Kidney (tissue), 13 donors: ENCODE measurements at regions not wholly inside any gene's neighbourhood (a gene's known extent, or its start where the extent isn't known, plus 50 kb on each side); places are given as distances from the start of the nearest gene placed in this dataset.

ENCODE experiments used
- DNase-seq, 5 donors: peaks; one replicate each; pipeline ENCODE4 v3.0.0-alpha.2; 2013 to 2020
- FAIRE-seq: peaks from 2 replicates; lab custom pipeline; 2012; peaks lifted over from hg19 to GRCh38; lab: Jason Lieb, UNC
- H3K27ac ChIP-seq, 2 donors: one replicate each; pipeline ENCODE4 v1.7.0; 2013; ENCODE audit warnings: low read depth in 2 of 2, low read length in 2 of 2, inconsistent platforms in 1 of 2
- H3K27me3 ChIP-seq: one replicate; pipeline ENCODE4 v1.7.1; 2013; ENCODE audit warnings: low read length, inconsistent platforms; ENCODE audit not compliant: control insufficient read depth, insufficient read depth
- H3K36me3 ChIP-seq, 3 donors: one replicate each; pipeline versions ENCODE4 v1.7.0 to v1.7.1; 2013; ENCODE audit warnings: low read length in 3 of 3, control low read depth in 1 of 3, inconsistent platforms in 1 of 3; ENCODE audit not compliant: insufficient read depth in 3 of 3, control insufficient read depth in 2 of 3
- H3K4me1 ChIP-seq, 3 donors: one replicate each; pipeline versions ENCODE4 v1.7.0 to v1.7.1; 2013; ENCODE audit warnings: low read length in 3 of 3, inconsistent platforms in 1 of 3, low read depth in 1 of 3; ENCODE audit not compliant: control insufficient read depth in 2 of 3, insufficient read depth in 2 of 3
- H3K4me3 ChIP-seq, 3 donors: one replicate each; pipeline versions ENCODE4 v1.7.0 to v1.8.1; 2013; ENCODE audit warnings: low read length in 3 of 3, control low read depth in 1 of 3, inconsistent platforms in 1 of 3
- H3K9ac ChIP-seq, 3 donors: one replicate each; pipeline versions ENCODE4 v1.7.0 to v1.7.1; 2013; ENCODE audit warnings: low read length in 3 of 3, control low read depth in 1 of 3, inconsistent platforms in 1 of 3
- H3K9me3 ChIP-seq, 3 donors: one replicate each; pipeline versions ENCODE4 v1.7.0 to v1.7.1; 2013; ENCODE audit warnings: low read length in 3 of 3, control low read depth in 1 of 3, inconsistent platforms in 1 of 3; ENCODE audit not compliant: control insufficient read depth in 2 of 3, insufficient read depth in 1 of 3
- intact Hi-C: fragments of 100-400 bp; cut with DNase I; formaldehyde crosslinking; loops from one replicate; pipeline ENCODE4 v1.11.1; 2022
- TF ChIP-seq, protein P1 (sequence below): IDR thresholded peaks from 3 replicates; pipeline ENCODE4 v1.5.1; 2012; ENCODE audit warnings: mild to moderate bottlenecking, moderate library complexity, borderline replicate concordance; ENCODE audit not compliant: insufficient read depth; ENCODE audit errors: extremely low read depth
- donor health status: control.
- donor health status: control.
- donor health status: control.
- donor health status: control.
- donor health status: control.
- donor health status: DM: yes; HTN: yes; CAD: no.
- donor health status: Normal renal cell carcinoma (clear cell type).

GRCh38 chr11:26204101-26204500, 127.8 kb upstream of the ANO3 start:
- H3K9ac ChIP-seq = no peak overlapping the region
- H3K27me3 ChIP-seq = no peaks in the 10 kb centered on the region
- TF ChIP-seq, protein P1, sequence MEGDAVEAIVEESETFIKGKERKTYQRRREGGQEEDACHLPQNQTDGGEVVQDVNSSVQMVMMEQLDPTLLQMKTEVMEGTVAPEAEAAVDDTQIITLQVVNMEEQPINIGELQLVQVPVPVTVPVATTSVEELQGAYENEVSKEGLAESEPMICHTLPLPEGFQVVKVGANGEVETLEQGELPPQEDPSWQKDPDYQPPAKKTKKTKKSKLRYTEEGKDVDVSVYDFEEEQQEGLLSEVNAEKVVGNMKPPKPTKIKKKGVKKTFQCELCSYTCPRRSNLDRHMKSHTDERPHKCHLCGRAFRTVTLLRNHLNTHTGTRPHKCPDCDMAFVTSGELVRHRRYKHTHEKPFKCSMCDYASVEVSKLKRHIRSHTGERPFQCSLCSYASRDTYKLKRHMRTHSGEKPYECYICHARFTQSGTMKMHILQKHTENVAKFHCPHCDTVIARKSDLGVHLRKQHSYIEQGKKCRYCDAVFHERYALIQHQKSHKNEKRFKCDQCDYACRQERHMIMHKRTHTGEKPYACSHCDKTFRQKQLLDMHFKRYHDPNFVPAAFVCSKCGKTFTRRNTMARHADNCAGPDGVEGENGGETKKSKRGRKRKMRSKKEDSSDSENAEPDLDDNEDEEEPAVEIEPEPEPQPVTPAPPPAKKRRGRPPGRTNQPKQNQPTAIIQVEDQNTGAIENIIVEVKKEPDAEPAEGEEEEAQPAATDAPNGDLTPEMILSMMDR = no peak
- no peaks in the 10 kb centered on the region for H3K36me3 ChIP-seq
- DNase-seq (no peak), FAIRE-seq (no peak)
- intact Hi-C loops = no loop called here
- no peaks in the 10 kb centered on the region for H3K4me1 ChIP-seq
- no peak overlapping the region for H3K4me3 ChIP-seq
- H3K27ac ChIP-seq = no peak overlapping the region
- H3K9me3 ChIP-seq = no peaks in the 10 kb centered on the region

DNA sequence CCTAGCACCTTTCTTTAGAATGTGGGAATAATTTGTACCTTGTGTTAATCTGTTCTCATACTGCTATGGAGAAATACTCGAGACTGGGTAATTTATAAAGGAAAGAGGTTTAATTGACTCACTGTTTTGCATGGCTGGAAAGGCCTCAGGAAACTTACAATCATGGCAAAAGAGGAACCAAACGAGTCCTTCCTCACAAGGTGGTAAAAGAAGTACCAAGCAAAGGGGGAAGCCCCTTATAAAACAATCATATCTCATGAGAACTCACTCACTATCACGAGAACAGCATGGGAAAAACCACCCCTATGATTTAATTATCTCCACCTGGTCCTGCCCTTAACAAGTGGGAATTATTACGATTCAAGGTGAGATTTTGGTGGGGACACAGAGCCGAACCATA, 127.1 kb upstream of the ANO3 start:
- no peaks in the 10 kb centered on the region for H3K9me3 ChIP-seq
- DNase-seq (no peak), FAIRE-seq (no peak)
- intact Hi-C loops = no loop called here
- H3K4me1 ChIP-seq = no peaks in the 10 kb centered on the region
- no peak overlapping the region for H3K4me3 ChIP-seq
- TF ChIP-seq, protein P1 = no peak
- H3K9ac ChIP-seq = no peak overlapping the region
- H3K27me3 ChIP-seq = no peaks in the 10 kb centered on the region
- no peaks in the 10 kb centered on the region for H3K36me3 ChIP-seq
- no peak overlapping the region for H3K27ac ChIP-seq

GRCh38 chr11:26219183-26220117, 112.5 kb upstream of the ANO3 start:
- H3K36me3 ChIP-seq = no peaks in the 10 kb centered on the region
- no peak overlapping the region for H3K9ac ChIP-seq
- TF ChIP-seq, protein P1 = no peak
- no peaks in the 10 kb centered on the region for H3K4me1 ChIP-seq
- FAIRE-seq (no peak), DNase-seq (no peak)
- no peaks in the 10 kb centered on the region for H3K9me3 ChIP-seq
- H3K27me3 ChIP-seq = no peaks in the 10 kb centered on the region
- no peak overlapping the region for H3K4me3 ChIP-seq
- intact Hi-C loops = loop anchor here (10.0 kb wide), 1 partner anchor 235 kb away; no protein-coding TSS in a partner anchor
- no peak overlapping the region for H3K27ac ChIP-seq
